ENCODE measurements at regions not wholly inside any gene's neighbourhood (a gene's known extent, or its start where the extent isn't known, plus 50 kb on each side); places are given as distances from the start of the nearest gene placed in this dataset.

DNA sequence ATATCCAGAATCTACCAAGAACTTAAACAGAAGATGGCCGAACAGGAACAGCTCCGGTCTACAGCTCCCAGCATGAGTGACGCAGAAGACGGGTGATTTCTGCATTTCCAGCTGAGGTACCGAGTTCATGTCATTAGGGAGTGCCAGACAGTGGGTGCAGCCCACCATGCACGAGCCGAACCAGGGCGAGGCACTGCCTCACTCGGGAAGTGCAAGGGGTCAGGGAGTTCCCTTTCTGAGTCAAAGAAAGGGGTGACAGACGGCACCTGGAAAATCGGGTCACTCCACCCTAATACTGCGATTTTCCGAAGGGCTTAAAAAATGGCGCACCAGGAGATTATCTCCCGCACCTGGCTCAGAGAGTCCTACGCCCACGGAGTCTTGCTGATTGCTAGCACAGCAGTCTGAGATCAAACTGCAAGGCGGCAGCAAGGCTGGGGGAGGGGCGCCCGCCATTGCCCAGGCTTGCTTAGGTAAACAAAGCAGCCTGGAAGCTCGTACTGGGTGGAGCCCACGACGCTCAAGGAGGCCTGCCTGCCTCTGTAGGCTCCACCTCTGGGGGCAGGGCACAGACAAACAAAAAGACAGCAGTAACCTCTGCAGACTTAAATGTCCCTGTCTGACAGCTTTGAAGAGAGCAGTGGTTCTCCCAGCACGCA lies 267.4 kb downstream of the HINT1 start (continued):
- TF ChIP-seq, protein P1, sequence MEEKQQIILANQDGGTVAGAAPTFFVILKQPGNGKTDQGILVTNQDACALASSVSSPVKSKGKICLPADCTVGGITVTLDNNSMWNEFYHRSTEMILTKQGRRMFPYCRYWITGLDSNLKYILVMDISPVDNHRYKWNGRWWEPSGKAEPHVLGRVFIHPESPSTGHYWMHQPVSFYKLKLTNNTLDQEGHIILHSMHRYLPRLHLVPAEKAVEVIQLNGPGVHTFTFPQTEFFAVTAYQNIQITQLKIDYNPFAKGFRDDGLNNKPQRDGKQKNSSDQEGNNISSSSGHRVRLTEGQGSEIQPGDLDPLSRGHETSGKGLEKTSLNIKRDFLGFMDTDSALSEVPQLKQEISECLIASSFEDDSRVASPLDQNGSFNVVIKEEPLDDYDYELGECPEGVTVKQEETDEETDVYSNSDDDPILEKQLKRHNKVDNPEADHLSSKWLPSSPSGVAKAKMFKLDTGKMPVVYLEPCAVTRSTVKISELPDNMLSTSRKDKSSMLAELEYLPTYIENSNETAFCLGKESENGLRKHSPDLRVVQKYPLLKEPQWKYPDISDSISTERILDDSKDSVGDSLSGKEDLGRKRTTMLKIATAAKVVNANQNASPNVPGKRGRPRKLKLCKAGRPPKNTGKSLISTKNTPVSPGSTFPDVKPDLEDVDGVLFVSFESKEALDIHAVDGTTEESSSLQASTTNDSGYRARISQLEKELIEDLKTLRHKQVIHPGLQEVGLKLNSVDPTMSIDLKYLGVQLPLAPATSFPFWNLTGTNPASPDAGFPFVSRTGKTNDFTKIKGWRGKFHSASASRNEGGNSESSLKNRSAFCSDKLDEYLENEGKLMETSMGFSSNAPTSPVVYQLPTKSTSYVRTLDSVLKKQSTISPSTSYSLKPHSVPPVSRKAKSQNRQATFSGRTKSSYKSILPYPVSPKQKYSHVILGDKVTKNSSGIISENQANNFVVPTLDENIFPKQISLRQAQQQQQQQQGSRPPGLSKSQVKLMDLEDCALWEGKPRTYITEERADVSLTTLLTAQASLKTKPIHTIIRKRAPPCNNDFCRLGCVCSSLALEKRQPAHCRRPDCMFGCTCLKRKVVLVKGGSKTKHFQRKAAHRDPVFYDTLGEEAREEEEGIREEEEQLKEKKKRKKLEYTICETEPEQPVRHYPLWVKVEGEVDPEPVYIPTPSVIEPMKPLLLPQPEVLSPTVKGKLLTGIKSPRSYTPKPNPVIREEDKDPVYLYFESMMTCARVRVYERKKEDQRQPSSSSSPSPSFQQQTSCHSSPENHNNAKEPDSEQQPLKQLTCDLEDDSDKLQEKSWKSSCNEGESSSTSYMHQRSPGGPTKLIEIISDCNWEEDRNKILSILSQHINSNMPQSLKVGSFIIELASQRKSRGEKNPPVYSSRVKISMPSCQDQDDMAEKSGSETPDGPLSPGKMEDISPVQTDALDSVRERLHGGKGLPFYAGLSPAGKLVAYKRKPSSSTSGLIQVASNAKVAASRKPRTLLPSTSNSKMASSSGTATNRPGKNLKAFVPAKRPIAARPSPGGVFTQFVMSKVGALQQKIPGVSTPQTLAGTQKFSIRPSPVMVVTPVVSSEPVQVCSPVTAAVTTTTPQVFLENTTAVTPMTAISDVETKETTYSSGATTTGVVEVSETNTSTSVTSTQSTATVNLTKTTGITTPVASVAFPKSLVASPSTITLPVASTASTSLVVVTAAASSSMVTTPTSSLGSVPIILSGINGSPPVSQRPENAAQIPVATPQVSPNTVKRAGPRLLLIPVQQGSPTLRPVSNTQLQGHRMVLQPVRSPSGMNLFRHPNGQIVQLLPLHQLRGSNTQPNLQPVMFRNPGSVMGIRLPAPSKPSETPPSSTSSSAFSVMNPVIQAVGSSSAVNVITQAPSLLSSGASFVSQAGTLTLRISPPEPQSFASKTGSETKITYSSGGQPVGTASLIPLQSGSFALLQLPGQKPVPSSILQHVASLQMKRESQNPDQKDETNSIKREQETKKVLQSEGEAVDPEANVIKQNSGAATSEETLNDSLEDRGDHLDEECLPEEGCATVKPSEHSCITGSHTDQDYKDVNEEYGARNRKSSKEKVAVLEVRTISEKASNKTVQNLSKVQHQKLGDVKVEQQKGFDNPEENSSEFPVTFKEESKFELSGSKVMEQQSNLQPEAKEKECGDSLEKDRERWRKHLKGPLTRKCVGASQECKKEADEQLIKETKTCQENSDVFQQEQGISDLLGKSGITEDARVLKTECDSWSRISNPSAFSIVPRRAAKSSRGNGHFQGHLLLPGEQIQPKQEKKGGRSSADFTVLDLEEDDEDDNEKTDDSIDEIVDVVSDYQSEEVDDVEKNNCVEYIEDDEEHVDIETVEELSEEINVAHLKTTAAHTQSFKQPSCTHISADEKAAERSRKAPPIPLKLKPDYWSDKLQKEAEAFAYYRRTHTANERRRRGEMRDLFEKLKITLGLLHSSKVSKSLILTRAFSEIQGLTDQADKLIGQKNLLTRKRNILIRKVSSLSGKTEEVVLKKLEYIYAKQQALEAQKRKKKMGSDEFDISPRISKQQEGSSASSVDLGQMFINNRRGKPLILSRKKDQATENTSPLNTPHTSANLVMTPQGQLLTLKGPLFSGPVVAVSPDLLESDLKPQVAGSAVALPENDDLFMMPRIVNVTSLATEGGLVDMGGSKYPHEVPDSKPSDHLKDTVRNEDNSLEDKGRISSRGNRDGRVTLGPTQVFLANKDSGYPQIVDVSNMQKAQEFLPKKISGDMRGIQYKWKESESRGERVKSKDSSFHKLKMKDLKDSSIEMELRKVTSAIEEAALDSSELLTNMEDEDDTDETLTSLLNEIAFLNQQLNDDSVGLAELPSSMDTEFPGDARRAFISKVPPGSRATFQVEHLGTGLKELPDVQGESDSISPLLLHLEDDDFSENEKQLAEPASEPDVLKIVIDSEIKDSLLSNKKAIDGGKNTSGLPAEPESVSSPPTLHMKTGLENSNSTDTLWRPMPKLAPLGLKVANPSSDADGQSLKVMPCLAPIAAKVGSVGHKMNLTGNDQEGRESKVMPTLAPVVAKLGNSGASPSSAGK (IDR thresholded peaks at IDR 0.05): peak; percentile 32; the same call in 1 of the 2 replicates
- TF ChIP-seq POLR2G (IDR thresholded peaks at IDR 0.05; ENCODE audit: low read depth, low read length): 0 out of 2 replicates have a peak, but pooled peaks have one; percentile 39
- peak in 1 of 2 experiments; percentile 54; a peak in 1 of 4 replicates for TF ChIP-seq RCOR1 (IDR thresholded peaks at IDR 0.05; ENCODE audit: borderline replicate concordance in 1 of 2, low read depth in 2 of 2, low read length in 2 of 2)
- TF ChIP-seq TAF9B (IDR thresholded peaks at IDR 0.05; ENCODE audit: partially characterized antibody): peak; percentile 58
- TF ChIP-seq RBFOX2 (IDR thresholded peaks at IDR 0.05; ENCODE audit: low read depth, low read length): peak; percentile 33; the same call in 1 of the 2 replicates
- 0 out of 2 replicates have a peak, but pooled peaks have one; percentile 37 for TF ChIP-seq RNF2 (IDR thresholded peaks at IDR 0.05)
- peak; percentile 43; the same call in 1 of the 2 replicates for TF ChIP-seq POLR2H (tag; IDR thresholded peaks at IDR 0.05; ENCODE audit: low read depth)
- TF ChIP-seq CXXC5 (CRISPR knock-in tag; IDR thresholded peaks at IDR 0.05): peak; percentile 49
- TF ChIP-seq HNRNPLL (IDR thresholded peaks at IDR 0.05; ENCODE audit: low read depth, low read length, poor library complexity, severe bottlenecking): peak; percentile 51
- TF ChIP-seq POLR2A (conservative IDR thresholded peaks at IDR 0.05): peak; percentile 55
- peak; percentile 55 for TF ChIP-seq L3MBTL2 (IDR thresholded peaks at IDR 0.05)
